HG02884 (cell line): ENCODE measurements at regions not wholly inside any gene's neighbourhood (a gene's known extent, or its start where the extent isn't known, plus 50 kb on each side); places are given as distances from the start of the nearest gene placed in this dataset.

Experiments used
- ATAC-seq: cut with Tn5 transposase; IDR thresholded peaks from one replicate; pipeline ENCODE4 v1.9.1; 2021; ENCODE audit warnings: mild to moderate bottlenecking, moderate library complexity; ENCODE audit not compliant: unreplicated experiment

- no peak for ATAC-seq
Observed at GRCh38 chr5:33281431-33281843, 159.3 kb upstream of the TARS1 start.

- no peak for ATAC-seq
Observed at GRCh38 chr5:33282157-33282556, 158.6 kb upstream of the TARS1 start.

- no peak for ATAC-seq
Observed at GRCh38 chr5:33282696-33283095, 158.1 kb upstream of the TARS1 start.

GRCh38 chr5:33283243-33283642, 157.5 kb upstream of the TARS1 start:
- no peak for ATAC-seq

GRCh38 chr5:33284681-33285080, 156.1 kb upstream of the TARS1 start:
- ATAC-seq = no peak

- ATAC-seq = no peak
Observed at GRCh38 chr5:33287242-33287641, 153.5 kb upstream of the TARS1 start.

- ATAC-seq = no peak
Observed at GRCh38 chr5:33291216-33292000, 149.4 kb upstream of the TARS1 start.

- ATAC-seq = no peak
Observed at GRCh38 chr5:33297760-33298216, 143.0 kb upstream of the TARS1 start.

GRCh38 chr5:33299621-33300208, 141.1 kb upstream of the TARS1 start:
- peak; percentile 38 for ATAC-seq

GRCh38 chr5:33300209-33300742, 140.5 kb upstream of the TARS1 start:
- ATAC-seq = peak; percentile 82

- ATAC-seq = no peak
Observed at GRCh38 chr5:33303579-33304095, 137.1 kb upstream of the TARS1 start.

- ATAC-seq = no peak
Observed at GRCh38 chr5:33304601-33305000, 136.2 kb upstream of the TARS1 start.

GRCh38 chr5:33305572-33305971, 135.2 kb upstream of the TARS1 start:
- no peak for ATAC-seq

- no peak for ATAC-seq
Observed at GRCh38 chr5:33306758-33307157, 134.0 kb upstream of the TARS1 start.

GRCh38 chr5:33308586-33308985, 132.2 kb upstream of the TARS1 start:
- no peak for ATAC-seq

GRCh38 chr5:33309068-33309467, 131.7 kb upstream of the TARS1 start:
- ATAC-seq = no peak

GRCh38 chr5:33309536-33310345, 131.0 kb upstream of the TARS1 start:
- ATAC-seq = no peak

GRCh38 chr5:33310451-33310850, 130.3 kb upstream of the TARS1 start:
- no peak for ATAC-seq

- ATAC-seq = peak; percentile 54
Observed at GRCh38 chr5:33311893-33312292, 128.9 kb upstream of the TARS1 start.

GRCh38 chr5:33312571-33313549, 127.9 kb upstream of the TARS1 start:
- ATAC-seq = no peak
